ENCODE measurements at regions not wholly inside any gene's neighbourhood (a gene's known extent, or its start where the extent isn't known, plus 50 kb on each side); places are given as distances from the start of the nearest gene placed in this dataset.
"Not testable (repeated sequence)": the region's sequence is repeated elsewhere in the genome, so short reads cannot be mapped to it uniquely, and the experiment has no call there.

- H3K36me3 ChIP-seq (ENCODE audit: control insufficient read depth in 2 of 2, insufficient read depth in 2 of 2, low read length in 2 of 2): no peaks in the 10 kb centered on the region
- no peak overlapping the region for H3K4me3 ChIP-seq (ENCODE audit: low read length in 2 of 2)
- no peak overlapping the region for H3K9ac ChIP-seq (ENCODE audit: low read depth in 1 of 2, low read length in 2 of 2)
- peaks cover 0 to 4% of the 10 kb centered on the region in 2 donors for H3K4me1 ChIP-seq (ENCODE audit: control insufficient read depth in 2 of 2, insufficient read depth in 2 of 2, low read length in 2 of 2)
- H3K9me3 ChIP-seq (ENCODE audit: control insufficient read depth in 2 of 2, low read length in 2 of 2): no peaks in the 10 kb centered on the region
- no peak overlapping the region for H3K27ac ChIP-seq (ENCODE audit: low read depth in 2 of 2, low read length in 2 of 2)
- H3K27me3 ChIP-seq (ENCODE audit: control insufficient read depth in 2 of 2, insufficient read depth in 2 of 2, low read length in 2 of 2): no peaks in the 10 kb centered on the region
Observed at GRCh38 chr6:150745896-150746295, 119.6 kb upstream of the MTHFD1L start.

GRCh38 chr6:150747155-150747554, 118.3 kb upstream of the MTHFD1L start:
- Histone ChIP-seq H3K27me3 (ENCODE audit: control insufficient read depth in 2 of 2, insufficient read depth in 2 of 2, low read length in 2 of 2) (no peaks in the 10 kb centered on the region), H3K36me3 (ENCODE audit: control insufficient read depth in 2 of 2, insufficient read depth in 2 of 2, low read length in 2 of 2) (no peaks in the 10 kb centered on the region), H3K9ac (ENCODE audit: low read depth in 1 of 2, low read length in 2 of 2) (no peak overlapping the region), H3K27ac (ENCODE audit: low read depth in 2 of 2, low read length in 2 of 2) (no peak overlapping the region), H3K4me3 (ENCODE audit: low read length in 2 of 2) (no peak overlapping the region), H3K4me1 (ENCODE audit: control insufficient read depth in 2 of 2, insufficient read depth in 2 of 2, low read length in 2 of 2) (peaks cover 0 to 2% of the 10 kb centered on the region in 2 donors), H3K9me3 (ENCODE audit: control insufficient read depth in 2 of 2, low read length in 2 of 2) (no peaks in the 10 kb centered on the region)

GRCh38 chr6:150749091-150749670, 116.3 kb upstream of the MTHFD1L start:
- no peak overlapping the region for H3K9ac ChIP-seq (ENCODE audit: low read depth in 1 of 2, low read length in 2 of 2)
- peaks cover 0 to 2% of the 10 kb centered on the region in 2 donors for H3K4me1 ChIP-seq (ENCODE audit: control insufficient read depth in 2 of 2, insufficient read depth in 2 of 2, low read length in 2 of 2)
- no peak overlapping the region for H3K27ac ChIP-seq (ENCODE audit: low read depth in 2 of 2, low read length in 2 of 2)

GRCh38 chr6:150751296-150751695, 114.2 kb upstream of the MTHFD1L start:
- H3K36me3 ChIP-seq (ENCODE audit: control insufficient read depth in 2 of 2, insufficient read depth in 2 of 2, low read length in 2 of 2): no peaks in the 10 kb centered on the region
- no peak overlapping the region for H3K4me3 ChIP-seq (ENCODE audit: low read length in 2 of 2)
- H3K9ac ChIP-seq (ENCODE audit: low read depth in 1 of 2, low read length in 2 of 2): no peak overlapping the region
- H3K4me1 ChIP-seq (ENCODE audit: control insufficient read depth in 2 of 2, insufficient read depth in 2 of 2, low read length in 2 of 2): peaks cover 0 to 2% of the 10 kb centered on the region in 2 donors
- no peaks in the 10 kb centered on the region for H3K27me3 ChIP-seq (ENCODE audit: control insufficient read depth in 2 of 2, insufficient read depth in 2 of 2, low read length in 2 of 2)
- H3K9me3 ChIP-seq (ENCODE audit: control insufficient read depth in 2 of 2, low read length in 2 of 2): no peaks in the 10 kb centered on the region
- no peak overlapping the region for H3K27ac ChIP-seq (ENCODE audit: low read depth in 2 of 2, low read length in 2 of 2)

More at GRCh38 chr6:150749091-150749670, 116.3 kb upstream of the MTHFD1L start:
- Histone ChIP-seq H3K4me3 (ENCODE audit: low read length in 2 of 2) (no peak overlapping the region), H3K36me3 (ENCODE audit: control insufficient read depth in 2 of 2, insufficient read depth in 2 of 2, low read length in 2 of 2) (no peaks in the 10 kb centered on the region), H3K27me3 (ENCODE audit: control insufficient read depth in 2 of 2, insufficient read depth in 2 of 2, low read length in 2 of 2) (no peaks in the 10 kb centered on the region), H3K9me3 (ENCODE audit: control insufficient read depth in 2 of 2, low read length in 2 of 2) (no peaks in the 10 kb centered on the region)

- Histone ChIP-seq H3K36me3 (ENCODE audit: control insufficient read depth in 2 of 2, insufficient read depth in 2 of 2, low read length in 2 of 2) (no peaks in the 10 kb centered on the region), H3K4me1 (ENCODE audit: control insufficient read depth in 2 of 2, insufficient read depth in 2 of 2, low read length in 2 of 2) (peaks cover 0 to 2% of the 10 kb centered on the region in 2 donors), H3K9ac (ENCODE audit: low read depth in 1 of 2, low read length in 2 of 2) (no peak overlapping the region), H3K9me3 (ENCODE audit: control insufficient read depth in 2 of 2, low read length in 2 of 2) (no peaks in the 10 kb centered on the region), H3K4me3 (ENCODE audit: low read length in 2 of 2) (no peak overlapping the region), H3K27ac (ENCODE audit: low read depth in 2 of 2, low read length in 2 of 2) (no peak overlapping the region), H3K27me3 (ENCODE audit: control insufficient read depth in 2 of 2, insufficient read depth in 2 of 2, low read length in 2 of 2) (no peaks in the 10 kb centered on the region)
Observed at GRCh38 chr6:150752409-150752808, 113.1 kb upstream of the MTHFD1L start.

- Histone ChIP-seq H3K36me3 (ENCODE audit: control insufficient read depth in 2 of 2, insufficient read depth in 2 of 2, low read length in 2 of 2) (no peaks in the 10 kb centered on the region), H3K4me1 (ENCODE audit: control insufficient read depth in 2 of 2, insufficient read depth in 2 of 2, low read length in 2 of 2) (peaks cover 0 to 2% of the 10 kb centered on the region in 2 donors), H3K27me3 (ENCODE audit: control insufficient read depth in 2 of 2, insufficient read depth in 2 of 2, low read length in 2 of 2) (no peaks in the 10 kb centered on the region), H3K4me3 (ENCODE audit: low read length in 2 of 2) (no peak overlapping the region), H3K9ac (ENCODE audit: low read depth in 1 of 2, low read length in 2 of 2) (no peak overlapping the region), H3K9me3 (ENCODE audit: control insufficient read depth in 2 of 2, low read length in 2 of 2) (no peaks in the 10 kb centered on the region), H3K27ac (ENCODE audit: low read depth in 2 of 2, low read length in 2 of 2) (no peak overlapping the region)
Observed at GRCh38 chr6:150753371-150754064, 112.0 kb upstream of the MTHFD1L start.

GRCh38 chr6:150755042-150755441, 110.5 kb upstream of the MTHFD1L start:
- no peaks in the 10 kb centered on the region for H3K9me3 ChIP-seq (ENCODE audit: control insufficient read depth in 2 of 2, low read length in 2 of 2)
- H3K27ac ChIP-seq (ENCODE audit: low read depth in 2 of 2, low read length in 2 of 2): no peak overlapping the region
- no peaks in the 10 kb centered on the region for H3K27me3 ChIP-seq (ENCODE audit: control insufficient read depth in 2 of 2, insufficient read depth in 2 of 2, low read length in 2 of 2)
- H3K9ac ChIP-seq (ENCODE audit: low read depth in 1 of 2, low read length in 2 of 2): no peak overlapping the region
- H3K36me3 ChIP-seq (ENCODE audit: control insufficient read depth in 2 of 2, insufficient read depth in 2 of 2, low read length in 2 of 2): no peaks in the 10 kb centered on the region
- H3K4me1 ChIP-seq (ENCODE audit: control insufficient read depth in 2 of 2, insufficient read depth in 2 of 2, low read length in 2 of 2): no peaks in the 10 kb centered on the region
- no peak overlapping the region for H3K4me3 ChIP-seq (ENCODE audit: low read length in 2 of 2)

- no peaks in the 10 kb centered on the region for H3K4me1 ChIP-seq (ENCODE audit: control insufficient read depth in 2 of 2, insufficient read depth in 2 of 2, low read length in 2 of 2)
- H3K36me3 ChIP-seq (ENCODE audit: control insufficient read depth in 2 of 2, insufficient read depth in 2 of 2, low read length in 2 of 2): no peaks in the 10 kb centered on the region
- H3K27ac ChIP-seq (ENCODE audit: low read depth in 2 of 2, low read length in 2 of 2): no peak overlapping the region
- H3K9me3 ChIP-seq (ENCODE audit: control insufficient read depth in 2 of 2, low read length in 2 of 2): no peaks in the 10 kb centered on the region
- no peak overlapping the region for H3K4me3 ChIP-seq (ENCODE audit: low read length in 2 of 2)
- H3K27me3 ChIP-seq (ENCODE audit: control insufficient read depth in 2 of 2, insufficient read depth in 2 of 2, low read length in 2 of 2): no peaks in the 10 kb centered on the region
- no peak overlapping the region for H3K9ac ChIP-seq (ENCODE audit: low read depth in 1 of 2, low read length in 2 of 2)
Observed at GRCh38 chr6:150755524-150755923, 110.0 kb upstream of the MTHFD1L start.

- Histone ChIP-seq H3K4me3 (ENCODE audit: low read length in 2 of 2) (no peak overlapping the region), H3K36me3 (ENCODE audit: control insufficient read depth in 2 of 2, insufficient read depth in 2 of 2, low read length in 2 of 2) (no peaks in the 10 kb centered on the region), H3K9ac (ENCODE audit: low read depth in 1 of 2, low read length in 2 of 2) (no peak overlapping the region), H3K27me3 (ENCODE audit: control insufficient read depth in 2 of 2, insufficient read depth in 2 of 2, low read length in 2 of 2) (no peaks in the 10 kb centered on the region), H3K27ac (ENCODE audit: low read depth in 2 of 2, low read length in 2 of 2) (no peak overlapping the region), H3K4me1 (ENCODE audit: control insufficient read depth in 2 of 2, insufficient read depth in 2 of 2, low read length in 2 of 2) (no peaks in the 10 kb centered on the region), H3K9me3 (ENCODE audit: control insufficient read depth in 2 of 2, low read length in 2 of 2) (no peaks in the 10 kb centered on the region)
Observed at GRCh38 chr6:150756173-150756572, 109.3 kb upstream of the MTHFD1L start.

- not testable (repeated sequence) for H3K9me3 ChIP-seq (ENCODE audit: control insufficient read depth in 2 of 2, low read length in 2 of 2); H3K27ac ChIP-seq (ENCODE audit: low read depth in 2 of 2, low read length in 2 of 2); H3K9ac ChIP-seq (ENCODE audit: low read depth in 1 of 2, low read length in 2 of 2); H3K36me3 ChIP-seq (ENCODE audit: control insufficient read depth in 2 of 2, insufficient read depth in 2 of 2, low read length in 2 of 2); H3K27me3 ChIP-seq (ENCODE audit: control insufficient read depth in 2 of 2, insufficient read depth in 2 of 2, low read length in 2 of 2); H3K4me1 ChIP-seq (ENCODE audit: control insufficient read depth in 2 of 2, insufficient read depth in 2 of 2, low read length in 2 of 2); H3K4me3 ChIP-seq (ENCODE audit: low read length in 2 of 2)
Observed at GRCh38 chr6:150757807-150758206, 107.7 kb upstream of the MTHFD1L start.
